DMS153 (cell line): ENCODE measurements at regions not wholly inside any gene's neighbourhood (a gene's known extent, or its start where the extent isn't known, plus 50 kb on each side); places are given as distances from the start of the nearest gene placed in this dataset.

ENCODE experiments used
- DNase-seq: peaks from one replicate; lab custom pipeline; 2025; lab: John Stamatoyannopoulos, UW

- DNase-seq: no peak
Measured at GRCh38 chr11:11135820-11136476, 217.1 kb downstream of the CSNK2A3 start.

GRCh38 chr11:11129118-11129517, 223.9 kb downstream of the CSNK2A3 start:
- no peak for DNase-seq

- no peak for DNase-seq
Measured at GRCh38 chr11:11125618-11126017, 227.4 kb downstream of the CSNK2A3 start.

- DNase-seq: no peak
Measured at GRCh38 chr11:11122749-11123148, 230.3 kb downstream of the CSNK2A3 start.

GRCh38 chr11:11119917-11120316, 233.1 kb downstream of the CSNK2A3 start:
- no peak for DNase-seq

GRCh38 chr11:11117730-11118129, 235.3 kb downstream of the CSNK2A3 start:
- DNase-seq: peak; percentile 5

- no peak for DNase-seq
Measured at GRCh38 chr11:11115475-11115874, 237.6 kb downstream of the CSNK2A3 start.

GRCh38 chr11:11113626-11114025, 239.4 kb downstream of the CSNK2A3 start:
- no peak for DNase-seq

- no peak for DNase-seq
Measured at GRCh38 chr11:11108026-11108425, 245.0 kb downstream of the CSNK2A3 start.

GRCh38 chr11:11107076-11107723, 245.8 kb downstream of the CSNK2A3 start:
- DNase-seq: no peak

- DNase-seq: no peak
Measured at GRCh38 chr11:11105361-11105760, 247.5 kb upstream of the ZBED5 start.

- no peak for DNase-seq
Measured at GRCh38 chr11:11095831-11096723, 238.2 kb upstream of the ZBED5 start.

- no peak for DNase-seq
Measured at GRCh38 chr11:11090495-11090894, 232.6 kb upstream of the ZBED5 start.

GRCh38 chr11:11089805-11090204, 232.0 kb upstream of the ZBED5 start:
- no peak for DNase-seq

- DNase-seq: no peak
Measured at GRCh38 chr11:11086979-11087378, 229.1 kb upstream of the ZBED5 start.

- no peak for DNase-seq
Measured at GRCh38 chr11:11085580-11085979, 227.7 kb upstream of the ZBED5 start.

GRCh38 chr11:11084337-11084736, 226.5 kb upstream of the ZBED5 start:
- no peak for DNase-seq

- no peak for DNase-seq
Measured at GRCh38 chr11:11083441-11083840, 225.6 kb upstream of the ZBED5 start.

GRCh38 chr11:11082646-11083045, 224.8 kb upstream of the ZBED5 start:
- DNase-seq: no peak

GRCh38 chr11:11081776-11082175, 223.9 kb upstream of the ZBED5 start:
- no peak for DNase-seq

- no peak for DNase-seq
Measured at GRCh38 chr11:11081288-11081687, 223.4 kb upstream of the ZBED5 start.

GRCh38 chr11:11078344-11079086, 220.7 kb upstream of the ZBED5 start:
- no peak for DNase-seq
